Caco-2 (cell line): ENCODE measurements at regions not wholly inside any gene's neighbourhood (a gene's known extent, or its start where the extent isn't known, plus 50 kb on each side); places are given as distances from the start of the nearest gene placed in this dataset.
"Not testable (repeated sequence)": the region's sequence is repeated elsewhere in the genome, so short reads cannot be mapped to it uniquely, and the experiment has no call there.

Source experiments
- BruUV-seq: library from RNA; stranded (reverse); fragments of 400-500 nt; replicated peaks from 2 replicates; lab custom pipeline; 2021; lab: Mats Ljungman, UMichigan
- CTCF ChIA-PET: fragments of 300-600 bp; sonication (Branson Sonifier 250); formaldehyde crosslinking; loops from one replicate; lab custom pipeline; 2022; ENCODE audit warnings: antibody characterized with exemption; lab: Charles Lee
- POLR2A ChIA-PET: fragments of 300-600 bp; sonication (Branson Sonifier 250); formaldehyde crosslinking; loops from one replicate; lab custom pipeline; 2022; ENCODE audit warnings: antibody characterized with exemption; lab: Charles Lee
- DNase-seq, 2 experiments: peaks; one replicate each; pipeline versions ENCODE4 v3.0.0 to v3.0.0-alpha.2; 2020 to 2022
- H3K27me3 ChIP-seq: replicated peaks from 2 replicates; pipeline ENCODE4 v1.6.0; 2011; ENCODE audit warnings: low read length; ENCODE audit not compliant: control insufficient read depth, insufficient read depth
- H3K36me3 ChIP-seq: 2 replicates; pipeline ENCODE4 v1.5.1; 2011; ENCODE audit warnings: low read length; ENCODE audit not compliant: control insufficient read depth, insufficient read depth
- H3K4me1 ChIP-seq: fragments of 250-450 bp; sonication (Bioruptor Pico); 2 replicates; pipeline ENCODE4 v1.5.1; 2020; ENCODE audit warnings: mild to moderate bottlenecking
- H3K4me3 ChIP-seq: 2 replicates; pipeline ENCODE4 v1.5.1; 2011; ENCODE audit warnings: low read depth, mild to moderate bottlenecking, control low read depth, low read length
- H3K9me3 ChIP-seq: fragments of 250-450 bp; sonication (Bioruptor Pico); 2 replicates; pipeline ENCODE4 v1.5.1; 2020; ENCODE audit warnings: mild to moderate bottlenecking, moderate library complexity
- H3K27ac Mint-ChIP-seq: one replicate; pipeline ENCODE4 v1.8.0; 2022; ENCODE audit warnings: mixed read lengths; ENCODE audit not compliant: unreplicated experiment
- H3K27me3 Mint-ChIP-seq: one replicate; pipeline ENCODE4 v1.8.0; 2022; ENCODE audit warnings: mixed read lengths; ENCODE audit not compliant: insufficient read depth, unreplicated experiment
- H3K36me3 Mint-ChIP-seq: one replicate; pipeline ENCODE4 v1.8.0; 2022; ENCODE audit warnings: mild to moderate bottlenecking, mixed read lengths; ENCODE audit not compliant: insufficient read depth, unreplicated experiment
- H3K4me1 Mint-ChIP-seq: one replicate; pipeline ENCODE4 v1.8.0; 2022; ENCODE audit warnings: low read depth, mixed read lengths; ENCODE audit not compliant: unreplicated experiment
- H3K4me3 Mint-ChIP-seq: one replicate; pipeline ENCODE4 v1.8.0; 2022; ENCODE audit warnings: mild to moderate bottlenecking, moderate library complexity, mixed read lengths; ENCODE audit not compliant: unreplicated experiment
- H3K9me3 Mint-ChIP-seq: one replicate; pipeline ENCODE4 v1.8.0; 2022; ENCODE audit warnings: mixed read lengths; ENCODE audit not compliant: unreplicated experiment
- CTCF ChIP-seq, 2 experiments: fragments of 200-600 bp in 1 of 2; IDR thresholded peaks; 1 replicate in 1 of 2; 2 replicates in 1 of 2; pipeline versions ENCODE4 v1.5.1 to v1.8.0; 2011 to 2022; ENCODE audit warnings: antibody characterized with exemption in 1 of 2, control low read depth in 1 of 2, inconsistent platforms in 1 of 2, low read depth in 1 of 2, low read length in 1 of 2, mild to moderate bottlenecking in 1 of 2, moderate library complexity in 1 of 2; ENCODE audit not compliant: insufficient read depth in 1 of 2, severe bottlenecking in 1 of 2, unreplicated experiment in 1 of 2
- intact Hi-C: fragments of 100-400 bp; cut with micrococcal nuclease; formaldehyde crosslinking; loops from one replicate; pipeline ENCODE4 v1.10.0; 2022; ENCODE audit not compliant: unreplicated experiment

- H3K27me3 Mint-ChIP-seq, result peaks cover 14% of the 10 kb centered on the region
- H3K4me1 ChIP-seq, result no peaks in the 10 kb centered on the region
- H3K36me3 Mint-ChIP-seq, result no peaks in the 10 kb centered on the region
- no peak overlapping the region for H3K27ac Mint-ChIP-seq
- BruUV-seq, result no TSS peak
- DNase-seq, result no peak
- no peaks in the 10 kb centered on the region for H3K36me3 ChIP-seq
- ChIA-PET CTCF (no interaction called here), POLR2A (no interaction called here)
- no peak overlapping the region for H3K4me3 Mint-ChIP-seq
- intact Hi-C loops, result no loop called here
- no peaks in the 10 kb centered on the region for H3K9me3 ChIP-seq
- no peak overlapping the region for H3K4me3 ChIP-seq
- H3K27me3 ChIP-seq, result no peaks in the 10 kb centered on the region
- peaks cover 2% of the 10 kb centered on the region for H3K4me1 Mint-ChIP-seq
- peaks cover 5% of the 10 kb centered on the region for H3K9me3 Mint-ChIP-seq
- TF ChIP-seq CTCF (IDR thresholded peaks at IDR 0.05; ENCODE audit: insufficient read depth in 1 of 2, low read depth in 1 of 2, low read length in 1 of 2, severe bottlenecking in 1 of 2, unreplicated experiment in 1 of 2), result no peak
Measured at GRCh38 chr9:19875291-19875920, 86.6 kb upstream of the SLC24A2 start.

DNA sequence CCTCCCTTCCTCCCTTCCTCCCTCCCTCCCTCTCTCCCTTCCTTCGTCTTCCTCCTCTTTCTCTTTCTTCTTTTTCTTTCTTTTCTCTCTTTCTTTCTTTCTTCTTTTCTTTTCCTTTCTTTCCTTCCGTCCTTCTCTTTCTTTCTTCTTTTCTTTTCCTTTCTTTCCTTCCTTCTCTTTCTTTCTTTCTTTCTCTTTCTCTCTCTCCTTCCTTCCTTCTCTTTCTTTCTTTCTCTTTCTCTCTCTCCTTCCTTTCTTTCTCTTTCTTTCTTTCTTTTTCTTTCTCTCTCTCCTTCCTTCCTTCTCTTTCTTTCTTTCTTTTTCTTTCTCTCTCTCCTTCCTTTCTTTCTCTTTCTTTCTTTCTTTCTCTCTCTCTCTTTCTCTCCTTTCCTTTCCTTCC, 84.4 kb upstream of the SLC24A2 start:
- peaks cover 19% of the 10 kb centered on the region for H3K27me3 Mint-ChIP-seq
- H3K4me3 ChIP-seq, H3K9me3 Mint-ChIP-seq, H3K27ac Mint-ChIP-seq, H3K9me3 ChIP-seq, intact Hi-C loops, H3K4me3 Mint-ChIP-seq, H3K4me1 Mint-ChIP-seq, H3K36me3 ChIP-seq, BruUV-seq, H3K4me1 ChIP-seq, DNase-seq, CTCF ChIA-PET, H3K27me3 ChIP-seq, POLR2A ChIA-PET, H3K36me3 Mint-ChIP-seq: not testable (repeated sequence)

- CTCF ChIA-PET, result no interaction called here
- H3K27me3 Mint-ChIP-seq, result peaks cover 22% of the 10 kb centered on the region
- no peaks in the 10 kb centered on the region for H3K4me1 ChIP-seq
- H3K4me3 ChIP-seq, result no peak overlapping the region
- no TSS peak for BruUV-seq
- H3K9me3 ChIP-seq, result no peaks in the 10 kb centered on the region
- TF ChIP-seq CTCF (IDR thresholded peaks at IDR 0.05; ENCODE audit: insufficient read depth in 1 of 2, low read depth in 1 of 2, low read length in 1 of 2, severe bottlenecking in 1 of 2, unreplicated experiment in 1 of 2), result no peak
- no peak overlapping the region for H3K27ac Mint-ChIP-seq
- H3K36me3 Mint-ChIP-seq, result no peaks in the 10 kb centered on the region
- DNase-seq, result no peak
- intact Hi-C loops, result no loop called here
- no peaks in the 10 kb centered on the region for H3K4me1 Mint-ChIP-seq
- no peaks in the 10 kb centered on the region for H3K36me3 ChIP-seq
- no peak overlapping the region for H3K4me3 Mint-ChIP-seq
- no peaks in the 10 kb centered on the region for H3K27me3 ChIP-seq
- POLR2A ChIA-PET, result no interaction called here
- no peaks in the 10 kb centered on the region for H3K9me3 Mint-ChIP-seq
Measured at GRCh38 chr9:19870988-19871387, 82.2 kb upstream of the SLC24A2 start.
